Astrocyte of the hippocampus (primary cell): ENCODE measurements at regions not wholly inside any gene's neighbourhood (a gene's known extent, or its start where the extent isn't known, plus 50 kb on each side); places are given as distances from the start of the nearest gene placed in this dataset.

Experiments used
- DNase-seq: peaks from one replicate; pipeline ENCODE4 v3.0.0; 2011; ENCODE audit warnings: low read depth, low spot score

DNA sequence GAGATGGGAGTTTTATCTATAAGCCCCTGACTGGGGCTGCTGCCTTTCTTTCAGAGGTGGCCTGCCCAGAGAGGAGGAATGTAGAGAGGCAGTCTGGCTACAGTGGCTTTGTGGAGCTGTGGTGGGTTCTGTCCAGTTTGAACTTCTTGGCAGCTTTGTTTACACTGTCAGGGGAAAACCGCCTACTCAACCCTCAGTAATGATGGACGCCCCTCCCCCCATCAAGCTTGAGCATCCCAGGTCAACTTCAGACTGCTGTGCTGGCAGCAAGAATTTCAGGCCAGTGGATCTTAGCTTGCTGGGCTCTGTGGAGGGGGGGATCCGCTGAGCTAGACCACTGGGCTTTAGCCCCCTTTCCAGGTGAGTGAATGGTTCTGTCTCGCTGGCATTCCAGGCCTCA lies 51.6 kb upstream of the THUMPD2 start:
- peak; percentile 16 for DNase-seq
